ENCODE measurements at regions not wholly inside any gene's neighbourhood (a gene's known extent, or its start where the extent isn't known, plus 50 kb on each side); places are given as distances from the start of the nearest gene placed in this dataset.
"Not testable (repeated sequence)": the region's sequence is repeated elsewhere in the genome, so short reads cannot be mapped to it uniquely, and the experiment has no call there.

DNA sequence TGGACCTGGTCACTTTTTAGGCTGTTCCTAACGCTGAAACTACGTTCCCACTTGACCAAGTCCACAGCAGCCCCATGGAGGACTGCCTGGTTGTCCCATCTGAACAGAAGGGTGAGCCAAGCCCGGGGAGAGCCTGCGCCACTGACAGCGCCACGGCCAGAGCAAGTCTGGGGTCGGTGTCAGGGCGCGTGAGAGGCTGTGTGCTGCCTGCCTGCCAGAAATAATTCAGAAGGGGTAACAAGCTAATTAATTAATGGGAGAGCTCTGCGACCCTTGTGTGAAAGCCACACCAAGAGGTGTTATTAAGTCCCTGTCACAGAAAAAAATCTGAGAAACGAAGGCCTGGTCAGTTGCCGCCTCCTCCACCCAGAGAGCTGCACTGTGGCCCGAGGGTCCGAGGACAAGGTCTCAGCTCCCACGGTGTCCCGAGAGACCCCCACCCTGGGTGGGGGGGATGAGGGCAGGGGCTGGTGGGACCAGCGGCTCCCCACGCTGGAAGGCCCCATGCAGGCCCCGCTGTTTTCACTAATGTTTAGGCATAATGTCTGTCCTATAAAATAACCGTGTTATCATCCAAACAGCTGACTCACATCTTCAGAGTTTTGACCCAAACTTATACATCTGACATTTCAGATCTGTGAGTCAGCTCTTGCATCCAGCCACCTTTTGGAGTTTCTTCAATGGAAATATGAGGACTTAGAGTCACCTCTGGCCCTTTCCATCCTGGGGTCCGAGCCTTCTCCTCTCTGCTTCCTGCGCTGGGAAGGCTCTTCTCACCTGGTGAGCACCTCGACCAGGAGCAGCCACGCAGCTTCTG, 58.5 kb downstream of the DLL1 start:
- no peak for DNase-seq (ENCODE audit: low spot score)

DNA sequence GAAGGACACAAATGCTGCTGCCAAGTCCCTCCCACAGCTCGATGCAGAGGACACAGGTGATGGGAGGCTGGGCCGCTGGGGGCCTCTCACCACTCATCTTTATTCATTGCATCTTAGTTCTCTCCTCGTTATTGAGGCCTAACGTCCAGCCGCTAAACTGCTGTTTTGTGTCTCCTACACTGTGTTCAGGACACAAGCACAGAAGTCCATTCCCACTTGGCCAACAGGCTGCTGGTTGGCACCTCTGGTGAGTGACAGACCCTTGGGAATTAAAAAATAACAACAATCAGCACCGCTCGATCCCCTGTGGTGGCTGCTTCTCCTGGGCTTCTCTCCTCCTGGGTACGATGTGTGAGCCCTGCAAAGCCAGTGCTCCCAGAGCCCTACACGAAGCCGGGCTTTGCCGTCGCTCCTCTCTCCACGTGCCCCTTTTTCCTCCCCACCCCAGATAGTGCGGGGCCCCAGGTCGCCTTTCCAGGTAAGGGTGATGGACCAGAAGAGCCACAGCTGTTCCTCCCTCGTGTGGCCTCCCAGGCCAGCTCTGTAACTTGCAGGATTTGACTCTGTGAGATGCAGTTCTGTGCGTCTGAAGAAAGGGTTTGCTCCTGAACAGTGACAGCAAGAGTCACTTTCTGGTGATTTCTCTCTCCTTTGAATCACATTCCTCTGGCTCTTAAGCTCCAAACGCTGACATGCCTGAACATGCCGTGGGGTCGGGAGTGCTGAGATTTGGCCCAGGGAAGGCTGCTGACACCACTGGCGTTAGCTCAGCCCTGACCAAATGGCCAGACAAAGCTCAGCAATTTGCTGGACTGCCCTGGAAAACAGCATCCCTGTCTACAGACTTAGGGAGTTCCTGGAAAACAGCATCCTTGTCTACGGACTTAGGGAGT, 59.3 kb downstream of the DLL1 start:
- no peak for DNase-seq (ENCODE audit: low spot score)

DNA sequence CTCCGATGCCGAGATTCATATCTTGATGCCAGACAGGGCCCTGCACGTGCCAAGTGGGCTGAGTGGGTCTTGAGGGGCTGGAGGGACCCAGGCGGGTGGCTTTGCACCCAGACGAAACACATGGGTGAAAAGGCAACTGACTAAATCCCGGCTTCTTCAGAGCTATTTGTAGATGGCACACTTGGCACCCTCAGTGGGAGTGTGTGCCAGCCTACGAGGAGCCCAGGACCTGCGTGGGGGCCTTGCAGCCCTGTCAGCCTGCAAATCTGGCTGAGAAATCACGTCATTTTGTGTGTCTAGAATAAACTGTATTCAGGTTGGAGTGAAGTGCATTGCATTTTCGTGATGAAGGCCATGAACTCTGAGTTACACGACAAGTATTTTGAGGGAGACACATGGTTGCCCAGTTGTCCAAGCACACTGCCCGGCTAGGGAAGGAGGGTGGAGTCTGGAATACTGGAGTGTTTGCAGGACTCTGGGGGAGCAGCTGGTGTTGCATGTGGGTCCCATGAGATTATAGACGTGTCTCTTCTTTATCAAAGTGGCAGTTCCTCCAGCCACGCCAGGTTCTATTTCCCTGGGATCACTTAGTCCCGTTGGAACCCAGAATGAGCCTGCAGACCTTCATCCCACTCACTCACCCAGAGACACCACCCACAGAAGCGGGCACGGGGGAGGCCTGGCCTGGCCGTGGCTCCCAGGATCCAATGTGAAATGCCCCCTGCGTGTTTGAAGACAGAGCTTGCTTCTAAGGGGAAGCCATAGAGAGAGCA, 60.2 kb downstream of the DLL1 start:
- DNase-seq (ENCODE audit: low spot score), result no peak

DNA sequence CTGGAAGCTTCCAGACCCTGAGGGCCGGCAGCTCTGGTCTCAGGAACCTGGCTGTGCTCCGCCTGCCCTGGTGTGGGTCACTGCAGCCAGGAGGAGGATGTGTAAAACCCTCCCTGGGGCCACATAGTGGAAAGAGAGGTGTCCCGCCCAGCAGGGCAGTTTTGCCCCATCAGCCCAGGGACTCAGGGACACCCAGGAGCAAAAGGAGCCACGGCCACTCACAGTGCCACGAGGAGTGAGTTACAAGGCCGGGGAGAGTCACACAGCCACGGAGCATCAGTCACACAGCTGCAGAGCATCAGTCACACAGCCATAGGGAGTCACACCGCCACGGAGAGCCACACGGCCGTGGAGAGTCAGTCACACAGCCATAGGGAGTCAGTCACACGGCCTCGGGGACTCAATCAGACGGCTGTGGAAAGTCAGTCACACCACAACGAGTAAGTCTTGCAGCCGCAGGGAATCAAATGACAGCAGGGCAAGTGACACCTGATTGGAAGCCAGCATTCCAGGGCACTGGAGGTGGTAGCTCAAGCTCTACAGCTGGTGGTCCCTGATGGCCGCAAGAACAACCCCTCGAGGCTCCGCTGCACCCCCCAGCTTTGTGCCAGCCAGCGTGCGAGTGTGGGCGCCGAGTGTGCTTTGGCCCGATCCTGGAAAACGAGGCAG, 60.9 kb downstream of the DLL1 start:
- DNase-seq (ENCODE audit: low spot score), result no peak

DNA sequence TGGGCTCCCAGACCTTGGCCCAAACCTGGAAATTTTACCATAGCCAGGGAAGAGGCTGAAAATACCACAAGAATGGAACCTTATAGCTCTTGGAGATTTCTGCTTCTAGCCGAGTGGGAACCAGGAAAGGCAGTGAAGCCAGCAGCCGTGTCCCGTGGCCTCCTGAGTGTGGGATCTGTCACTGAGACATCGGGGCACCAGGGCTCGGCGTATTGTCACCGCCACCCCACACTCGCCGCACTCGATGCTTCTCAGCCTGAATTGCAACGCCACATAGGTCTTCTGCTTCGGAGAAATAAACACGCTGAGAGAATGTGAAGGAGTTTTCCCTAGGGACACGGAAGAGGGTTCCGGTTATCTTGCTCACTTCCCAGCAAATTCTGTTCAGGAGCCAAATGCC, 61.5 kb downstream of the DLL1 start:
- no peak for DNase-seq (ENCODE audit: low spot score)

DNA sequence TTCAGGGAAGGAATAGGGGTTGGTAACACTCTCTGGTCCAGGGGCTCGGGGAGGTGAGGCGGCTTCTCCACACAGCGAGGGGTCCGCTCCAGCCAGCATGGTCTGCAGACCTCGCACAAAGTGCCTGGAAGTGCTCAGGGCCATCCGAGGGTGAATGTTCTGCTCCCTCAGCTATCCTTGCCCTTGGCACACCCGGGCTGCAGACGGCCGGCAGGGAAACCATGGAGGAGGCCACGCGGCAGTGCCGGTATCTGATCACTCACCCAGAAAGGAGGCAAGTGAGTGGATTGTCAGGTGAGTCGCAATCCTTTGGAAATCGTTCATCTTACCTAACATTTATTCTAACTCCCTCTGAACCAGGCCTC, 62.0 kb downstream of the DLL1 start:
- no peak for DNase-seq (ENCODE audit: low spot score)

DNA sequence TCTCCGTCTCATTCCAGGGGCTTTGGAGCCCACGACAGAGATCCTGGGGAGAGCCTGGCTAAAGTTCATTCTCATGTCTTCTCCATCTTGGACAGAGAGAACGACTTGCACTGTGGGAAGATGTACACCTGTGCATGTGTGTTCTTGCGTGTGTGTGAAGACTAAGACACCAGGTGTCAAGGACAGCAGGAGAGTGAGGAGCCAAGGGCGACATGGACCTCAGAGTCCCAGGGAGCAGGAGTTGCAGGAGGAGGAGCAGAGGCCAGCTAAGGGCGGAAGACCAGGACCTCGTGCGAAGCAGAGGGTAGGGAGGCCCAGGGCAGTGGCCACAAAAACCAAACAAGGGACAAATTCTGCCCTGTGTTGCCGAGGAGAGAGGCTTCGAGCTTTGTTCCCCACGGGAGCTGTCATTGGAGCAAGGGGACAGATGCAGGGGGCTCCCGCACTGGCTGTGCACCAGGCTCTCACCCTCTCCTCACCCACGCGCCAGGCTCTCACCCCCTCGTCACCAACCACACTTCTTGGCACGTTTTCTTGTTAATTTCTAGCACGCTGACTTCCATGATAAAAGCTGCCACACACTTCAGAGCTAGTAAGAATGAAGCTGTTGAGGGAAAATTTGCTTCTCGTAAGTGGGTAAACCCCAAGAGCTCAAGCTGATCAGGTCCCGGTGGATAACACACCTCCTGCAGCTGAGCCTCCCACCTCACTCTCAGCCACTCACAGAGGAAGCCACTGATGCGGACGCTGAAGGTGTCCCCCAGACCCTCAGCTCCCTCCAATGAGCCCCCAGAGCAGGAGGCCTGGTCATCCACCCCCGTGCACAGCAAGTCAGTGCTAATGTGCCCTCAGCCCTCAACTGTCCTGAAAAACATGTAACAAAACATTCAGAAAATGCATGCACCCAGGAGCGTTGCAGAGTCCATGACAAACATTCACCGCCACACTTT, 62.6 kb downstream of the DLL1 start:
- DNase-seq (ENCODE audit: low spot score), result no peak

DNA sequence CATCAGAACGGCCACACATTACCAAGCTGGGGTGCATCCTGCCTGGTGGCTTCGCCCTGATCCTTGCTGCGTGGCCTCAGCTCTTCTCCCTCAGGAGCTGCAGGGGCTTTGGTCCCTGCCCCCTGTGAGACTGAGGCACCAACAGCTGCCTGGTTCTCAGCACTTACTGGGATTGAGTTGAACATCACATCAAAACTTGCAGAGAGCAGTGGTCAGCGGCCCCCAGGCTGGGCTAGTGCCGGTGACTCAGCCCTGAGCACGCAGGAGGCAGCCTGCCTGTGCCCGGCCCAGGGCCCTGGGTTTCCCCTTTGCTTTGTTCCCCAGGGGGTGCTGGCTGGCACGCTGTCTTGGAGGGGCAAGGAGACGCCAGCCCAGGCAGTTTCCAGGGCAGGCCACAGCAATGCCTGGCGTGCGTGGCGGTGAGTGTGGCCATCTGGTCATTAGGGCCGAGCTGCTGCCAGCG, 63.3 kb downstream of the DLL1 start:
- no peak for DNase-seq (ENCODE audit: low spot score)

DNA sequence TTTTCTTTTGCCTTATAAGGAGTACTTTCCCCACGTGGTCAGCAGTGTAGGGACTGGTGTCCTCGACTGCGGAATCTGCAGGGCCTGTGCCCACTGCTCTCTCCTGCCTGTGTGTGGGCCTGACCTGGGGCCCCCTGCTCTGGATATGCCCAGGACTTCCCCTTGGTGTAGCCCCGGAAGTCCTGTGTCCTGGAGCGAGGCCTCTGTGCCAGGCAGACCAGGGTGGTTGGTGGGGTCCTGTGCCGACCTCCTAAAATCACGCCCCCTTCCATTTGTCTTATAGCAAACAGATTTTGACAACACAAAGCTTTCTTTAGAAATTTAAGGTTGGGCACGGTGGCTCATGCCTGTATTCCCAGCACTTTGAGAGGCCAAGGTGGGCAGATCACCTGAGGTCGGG, 64.2 kb downstream of the DLL1 start:
- DNase-seq (ENCODE audit: low spot score), result no peak

DNA sequence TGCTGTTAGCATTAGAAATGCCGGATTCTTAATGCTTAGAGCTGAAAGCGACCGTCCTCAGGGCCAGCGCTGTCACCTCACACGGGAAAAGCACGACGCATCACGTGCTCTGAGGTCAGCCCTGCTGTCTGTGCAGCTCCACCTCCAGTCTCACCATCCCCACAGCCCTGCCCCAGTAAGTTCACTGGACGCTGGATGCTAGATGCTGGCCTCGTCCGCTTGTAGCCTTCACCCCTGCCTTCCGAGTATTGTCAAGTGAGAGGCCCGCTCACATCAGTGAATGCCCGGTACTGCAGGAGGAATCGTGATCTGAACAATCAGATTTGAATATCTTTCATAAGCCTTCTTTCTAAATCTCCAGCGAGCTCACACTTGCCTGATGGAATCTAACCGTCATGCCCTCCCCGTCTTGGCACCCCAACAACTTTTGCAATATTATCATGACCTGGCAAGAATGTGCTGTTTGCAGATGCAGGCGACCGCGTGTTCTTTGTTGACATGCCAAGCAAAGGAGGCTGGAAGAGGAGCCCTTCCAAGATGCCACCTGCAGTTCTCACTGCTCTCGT, 64.9 kb downstream of the DLL1 start:
- no peak for DNase-seq (ENCODE audit: low spot score)

DNA sequence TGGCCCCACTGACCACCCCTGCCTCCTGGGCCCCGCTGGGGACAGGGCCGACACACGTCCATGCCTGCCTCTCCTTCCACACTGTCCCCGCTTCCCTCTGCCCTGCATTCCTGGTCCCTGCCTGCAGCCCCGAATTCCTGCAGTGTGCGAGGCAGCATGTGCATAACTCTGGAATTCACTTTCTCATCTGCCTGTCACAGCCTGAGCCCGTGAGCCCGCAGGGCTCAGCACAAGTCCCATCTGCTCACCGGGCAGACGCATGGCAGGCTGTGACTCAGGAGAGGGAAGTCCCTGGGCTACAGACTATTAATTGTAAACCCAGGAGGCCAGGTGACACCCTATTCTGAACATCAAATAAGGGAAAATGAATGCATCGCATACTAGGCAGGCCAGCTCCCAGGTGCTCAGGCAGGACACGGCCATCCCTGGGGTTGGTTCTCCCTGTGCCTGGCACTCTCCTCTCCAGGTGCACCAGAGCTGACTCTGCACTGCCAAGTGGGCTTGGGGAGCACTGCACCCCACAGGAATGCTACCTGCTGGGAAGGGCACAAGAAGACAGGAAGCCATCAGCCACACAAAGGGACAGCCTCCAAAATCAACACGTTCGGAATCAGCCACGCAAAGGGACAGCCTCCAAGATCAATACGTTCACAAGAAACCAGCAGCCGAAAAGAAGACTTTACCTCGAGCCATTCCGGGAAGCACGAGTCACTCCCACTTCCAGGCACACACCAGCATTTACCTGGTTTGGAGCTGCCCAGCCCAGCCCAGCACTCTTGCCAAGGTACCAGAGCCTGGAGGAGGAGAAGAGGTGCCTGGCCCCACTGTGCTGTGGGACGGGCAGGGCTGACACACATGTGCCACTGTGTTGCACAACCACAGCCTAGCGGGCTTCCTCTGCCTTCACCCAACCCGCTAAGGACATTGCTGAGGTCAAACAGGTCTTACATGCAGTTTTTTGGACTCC, 65.9 kb downstream of the DLL1 start:
- DNase-seq (ENCODE audit: low spot score), result no peak

DNA sequence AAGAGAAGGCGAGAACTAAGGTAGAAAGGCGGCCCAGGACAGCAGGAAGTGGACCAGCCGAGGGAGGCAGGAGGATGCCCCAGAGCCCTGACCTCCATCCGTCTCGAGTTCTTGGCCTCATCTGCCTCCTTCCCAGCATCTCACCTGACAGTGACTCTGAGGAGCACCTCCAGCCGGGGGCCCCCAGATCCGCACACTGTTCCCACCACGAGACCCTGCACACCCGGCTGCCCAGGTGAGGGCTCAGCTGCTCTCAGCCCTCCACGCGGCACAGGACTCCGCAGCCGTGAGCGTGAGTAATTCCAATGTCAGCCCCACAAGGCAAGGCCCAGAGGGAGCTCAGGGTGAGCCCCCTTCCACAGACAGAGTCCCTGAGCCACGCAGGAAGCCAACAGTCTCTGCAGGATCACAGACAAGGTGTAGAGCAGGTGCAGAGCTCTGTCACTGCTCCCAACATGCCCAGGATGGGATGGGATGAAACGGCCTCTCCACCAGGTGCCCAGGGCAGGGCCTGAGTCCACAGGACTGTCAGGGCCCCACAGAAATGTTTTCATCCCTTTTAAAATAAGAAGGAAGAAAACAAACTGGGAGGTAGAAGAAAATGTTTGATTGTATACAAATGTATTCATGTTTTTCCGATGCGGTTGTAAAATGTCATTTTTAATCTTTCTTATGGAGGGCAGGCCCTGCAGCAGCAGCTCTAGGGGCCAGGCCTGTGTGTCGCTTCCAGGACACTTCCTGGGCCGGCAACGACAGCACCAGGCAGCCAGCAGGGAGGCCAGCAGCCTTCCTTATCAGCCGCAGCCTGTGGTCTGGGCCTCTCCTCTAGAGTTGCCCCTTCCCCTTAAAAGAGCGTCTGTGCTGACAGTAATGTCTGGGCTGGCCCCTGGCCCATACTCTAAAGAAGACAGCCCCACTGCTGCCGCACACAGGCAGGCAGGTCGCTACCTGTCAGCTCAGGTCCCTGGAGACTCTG, 66.9 kb downstream of the DLL1 start:
- DNase-seq (ENCODE audit: low spot score), result no peak

DNA sequence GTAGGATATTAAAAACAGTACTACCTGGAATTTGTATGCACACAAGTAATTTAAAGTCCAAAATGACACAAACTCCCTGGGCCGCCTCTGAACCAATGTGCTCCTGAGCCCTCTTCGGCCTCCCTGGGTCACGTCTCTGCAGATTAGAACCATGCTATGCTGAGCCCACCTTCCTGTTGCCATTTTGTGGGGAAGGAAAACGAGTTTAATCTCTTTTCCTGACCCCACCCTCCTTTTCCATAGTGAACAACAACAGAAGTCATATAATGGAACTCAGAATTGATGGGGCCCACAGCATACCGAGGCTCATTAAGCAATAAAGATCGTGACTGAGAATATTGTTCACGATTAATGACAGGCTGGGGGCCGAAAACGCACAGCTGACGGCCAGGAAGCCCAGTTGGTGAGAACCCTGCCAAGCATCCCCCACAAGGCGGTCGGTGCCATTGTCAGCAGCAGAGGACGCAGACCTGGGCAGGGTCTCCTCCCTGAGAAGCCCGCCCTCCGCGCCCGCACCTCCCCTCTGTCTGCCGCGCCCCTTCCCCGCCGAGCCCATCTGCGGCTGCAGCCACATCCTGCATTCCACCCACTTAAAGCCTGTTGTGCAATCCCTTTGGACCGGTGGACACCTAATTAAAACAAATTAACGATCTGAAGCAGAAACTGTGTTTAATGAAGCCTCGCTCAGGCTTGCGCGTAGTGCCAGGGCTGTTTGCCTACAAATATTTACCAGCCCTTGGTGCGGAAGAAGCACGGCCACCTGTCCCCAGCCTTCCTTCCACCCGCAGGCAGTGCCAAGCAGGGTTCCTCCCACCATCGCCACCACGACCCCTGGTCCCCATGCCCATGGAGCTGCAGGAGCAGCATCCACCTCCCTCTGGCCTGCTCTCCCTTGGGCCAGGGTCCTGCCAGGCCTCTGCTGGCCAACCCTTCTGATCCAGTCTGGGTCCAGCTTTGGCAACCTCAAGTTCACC, 68.1 kb downstream of the DLL1 start:
- DNase-seq (ENCODE audit: low spot score), result no peak

DNA sequence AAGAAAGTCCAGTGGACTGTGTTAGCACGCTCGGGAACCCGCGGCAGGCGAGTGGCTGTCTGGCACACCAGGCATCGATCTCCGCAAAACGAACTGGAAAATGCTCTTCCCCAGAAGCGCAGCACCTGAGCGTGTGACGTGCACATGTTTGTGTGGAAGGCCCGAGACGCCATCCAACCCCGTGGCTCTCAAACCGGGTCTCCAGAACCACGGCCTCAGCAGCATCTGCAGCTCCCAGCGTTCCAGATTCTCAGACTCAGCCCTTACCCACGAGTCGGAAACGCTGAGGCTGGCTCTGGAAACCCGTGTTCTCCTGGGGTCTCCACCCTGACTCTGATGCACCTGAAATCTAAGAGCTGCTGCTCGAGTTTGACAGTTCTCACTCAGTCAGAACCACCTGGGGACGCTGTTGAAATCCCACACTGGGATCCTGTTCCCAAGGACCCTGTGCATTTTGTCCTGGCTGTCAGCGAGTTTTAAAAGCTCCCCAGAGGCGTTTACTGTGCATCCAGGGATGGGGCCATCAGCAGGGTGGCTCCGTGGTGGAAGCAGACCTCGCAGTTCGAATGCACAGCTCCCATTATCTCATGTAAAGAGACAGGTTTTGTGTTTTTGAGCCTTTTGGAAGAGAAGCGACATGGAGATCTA, 69.0 kb downstream of the DLL1 start:
- DNase-seq (ENCODE audit: low spot score), result no peak

DNA sequence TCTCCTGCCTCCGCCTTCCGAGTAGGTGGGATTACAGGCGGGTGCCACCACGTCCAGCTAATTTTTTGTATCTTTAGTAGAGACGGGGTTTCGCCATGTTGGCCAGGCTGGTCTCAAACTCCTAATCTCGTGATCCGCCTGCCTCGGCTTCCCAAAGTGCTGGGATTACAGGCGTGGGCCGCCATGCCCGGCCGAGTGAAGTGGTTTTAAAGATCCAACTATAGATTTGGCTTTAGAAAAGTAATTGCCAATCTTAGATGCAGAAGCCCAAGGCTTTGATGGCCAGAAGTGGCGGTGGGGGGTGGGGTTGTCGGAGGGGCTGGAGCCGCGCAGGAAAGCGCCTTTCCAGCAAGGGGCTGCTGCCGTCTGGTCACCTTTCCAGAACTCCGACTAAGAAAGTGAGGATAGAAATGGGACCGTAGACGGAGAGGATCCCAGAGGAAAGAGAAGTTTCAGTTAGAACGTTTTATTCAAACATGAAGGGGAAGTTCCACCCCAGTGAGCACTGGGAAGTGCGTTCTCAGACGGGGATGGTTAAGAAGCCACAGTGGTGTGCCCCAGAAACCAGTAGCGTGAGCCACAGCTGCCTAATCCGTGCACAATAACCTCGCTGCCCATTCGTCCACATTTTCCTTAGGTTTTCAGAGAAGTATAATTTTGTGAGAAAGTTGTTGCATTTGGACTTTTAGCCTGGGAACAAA, 69.7 kb downstream of the DLL1 start:
- DNase-seq (ENCODE audit: low spot score), result no peak

DNA sequence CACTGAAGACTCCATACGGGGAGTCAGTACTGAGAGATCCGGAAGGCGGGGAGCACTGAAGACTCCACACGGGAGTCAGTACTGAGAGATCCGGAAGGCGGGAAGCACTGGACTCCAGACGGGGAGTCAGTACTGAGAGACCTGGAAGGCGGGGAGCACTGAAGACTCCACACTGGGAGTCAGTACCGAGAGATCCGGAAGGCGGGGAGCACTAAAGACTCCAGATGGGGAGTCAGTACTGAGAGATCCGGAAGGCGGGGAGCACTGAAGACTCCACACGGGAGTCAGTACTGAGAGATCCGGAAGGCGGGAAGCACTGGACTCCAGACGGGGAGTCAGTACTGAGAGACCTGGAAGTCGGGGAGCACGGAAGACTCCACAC, 77.2 kb downstream of the DLL1 start:
- DNase-seq (ENCODE audit: low spot score), result not testable (repeated sequence)
